Stimulated activated CD8-positive, alpha-beta memory T cell treated with anti-CD3 and anti-CD28 coated beads, Interleukin-4, amount 100 ng/mL, for 48 hours (primary cell): ENCODE measurements at regions not wholly inside any gene's neighbourhood (a gene's known extent, or its start where the extent isn't known, plus 50 kb on each side); places are given as distances from the start of the nearest gene placed in this dataset.
"Not testable (repeated sequence)": the region's sequence is repeated elsewhere in the genome, so short reads cannot be mapped to it uniquely, and the experiment has no call there.

Source experiments
- DNase-seq: peaks from one replicate; pipeline ENCODE4 v3.0.0-alpha.2; 2020

DNA sequence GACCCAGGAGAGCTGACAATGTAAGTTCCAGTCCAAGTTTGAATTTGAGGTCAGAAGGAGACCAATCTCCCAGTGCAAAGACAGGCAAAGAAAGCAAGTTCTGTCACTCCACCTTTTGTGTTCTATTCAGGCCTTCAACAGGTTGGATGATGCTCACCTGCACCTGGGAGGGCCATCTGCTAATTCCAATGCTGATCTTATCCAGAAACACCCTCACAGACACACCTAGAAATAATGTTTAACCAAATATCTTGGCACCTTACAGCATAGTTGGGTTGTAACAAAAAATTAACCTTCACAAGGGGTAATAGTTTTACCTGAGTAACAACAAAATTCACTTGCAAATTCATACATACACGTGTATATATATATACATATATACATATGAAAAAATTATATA lies 190.8 kb downstream of the DIRAS2 start:
- DNase-seq: no peak

DNA sequence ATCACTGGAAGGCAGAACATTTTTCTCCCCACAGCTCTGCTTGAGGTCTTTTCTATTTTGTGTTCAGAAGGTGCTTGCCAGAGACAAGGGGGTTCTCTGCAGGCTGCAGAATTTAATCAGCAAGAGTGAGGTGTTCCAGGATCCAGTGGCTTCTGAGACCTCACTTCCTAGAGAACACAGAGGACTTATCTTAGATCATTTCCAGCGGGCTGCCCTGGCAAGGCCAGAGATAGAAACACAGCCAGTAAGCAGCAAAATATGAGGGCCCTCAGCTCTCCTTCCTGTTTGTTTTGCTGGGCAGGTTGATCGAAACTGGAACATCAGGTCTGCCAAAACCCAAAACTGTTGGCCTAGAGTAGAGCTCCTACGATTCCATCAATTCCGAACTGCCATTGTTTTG lies 187.3 kb downstream of the DIRAS2 start:
- DNase-seq: no peak

DNA sequence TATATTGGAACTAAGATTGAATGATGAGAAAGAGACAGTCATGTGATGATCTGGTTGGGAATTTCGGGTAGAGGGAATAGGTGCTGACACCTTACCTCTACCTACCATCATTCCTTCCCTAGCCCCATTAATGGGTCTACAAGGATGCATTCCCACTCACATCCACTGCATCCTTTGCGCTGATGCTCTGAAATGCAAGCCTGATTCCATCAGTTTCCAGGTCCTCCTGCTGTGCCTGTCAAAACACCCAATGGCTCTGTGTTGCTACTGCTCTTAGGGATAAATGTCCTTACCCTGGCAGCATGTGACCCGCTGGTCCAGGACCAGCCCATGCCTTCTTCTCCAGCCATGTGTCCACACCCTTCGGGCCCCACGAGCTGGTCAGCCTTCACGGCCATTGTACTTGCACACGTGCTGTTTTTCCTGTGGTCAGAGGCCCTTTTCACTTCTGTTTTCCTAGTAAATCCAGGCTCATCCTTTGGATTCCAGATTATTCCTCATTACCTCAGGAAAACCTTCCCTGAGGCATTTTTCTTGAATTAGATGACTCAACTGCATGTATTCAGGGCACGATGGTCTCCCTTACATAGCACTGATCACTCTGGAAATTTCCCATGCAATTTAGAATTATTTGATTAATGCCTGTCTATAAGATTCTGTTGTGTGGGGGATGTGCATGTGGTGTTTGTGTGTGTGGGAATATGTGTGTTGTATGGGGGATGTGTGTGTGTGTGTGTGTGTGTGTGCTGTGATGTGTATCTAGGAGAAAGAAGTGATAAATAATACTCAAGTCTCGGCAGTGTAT lies 185.0 kb downstream of the DIRAS2 start:
- DNase-seq: no peak

DNA sequence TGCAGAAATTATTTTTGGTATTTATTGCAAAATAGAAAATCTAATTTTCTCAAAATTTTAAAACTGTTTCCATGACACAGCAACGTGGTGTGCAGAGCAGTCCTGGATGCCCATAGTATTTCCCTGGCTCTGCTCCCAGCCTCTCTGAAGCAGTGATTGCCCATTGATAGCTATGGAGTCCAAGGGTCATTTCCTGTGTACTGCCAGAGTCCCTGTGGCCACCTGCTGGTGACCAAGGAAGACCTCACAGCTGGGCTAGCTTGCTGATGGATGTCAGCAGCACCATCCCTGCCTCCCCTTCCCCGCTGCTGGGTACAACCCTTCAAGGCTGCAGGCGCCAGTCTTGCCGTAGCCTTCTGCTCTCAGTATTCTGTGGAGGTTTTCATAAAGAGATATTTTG lies 184.1 kb downstream of the DIRAS2 start:
- no peak for DNase-seq

DNA sequence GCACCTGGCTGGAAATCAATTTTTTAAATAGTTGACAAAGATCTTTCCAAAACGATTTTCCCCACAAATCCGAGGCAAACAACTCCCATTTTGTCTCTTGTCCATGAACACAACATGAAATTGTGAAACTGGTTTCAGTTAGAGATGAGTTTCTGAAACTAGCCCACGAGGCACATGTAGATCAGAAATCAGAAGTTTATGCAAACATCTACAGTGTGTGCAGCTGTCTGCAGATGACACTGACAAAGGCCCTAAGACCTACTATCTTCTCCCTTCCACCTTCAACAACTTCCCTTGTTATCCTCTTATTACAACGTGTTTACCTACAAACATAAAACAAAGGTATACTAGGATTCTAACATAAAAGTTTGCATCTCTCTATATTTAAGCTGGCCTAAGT lies 183.3 kb downstream of the DIRAS2 start:
- DNase-seq: no peak

DNA sequence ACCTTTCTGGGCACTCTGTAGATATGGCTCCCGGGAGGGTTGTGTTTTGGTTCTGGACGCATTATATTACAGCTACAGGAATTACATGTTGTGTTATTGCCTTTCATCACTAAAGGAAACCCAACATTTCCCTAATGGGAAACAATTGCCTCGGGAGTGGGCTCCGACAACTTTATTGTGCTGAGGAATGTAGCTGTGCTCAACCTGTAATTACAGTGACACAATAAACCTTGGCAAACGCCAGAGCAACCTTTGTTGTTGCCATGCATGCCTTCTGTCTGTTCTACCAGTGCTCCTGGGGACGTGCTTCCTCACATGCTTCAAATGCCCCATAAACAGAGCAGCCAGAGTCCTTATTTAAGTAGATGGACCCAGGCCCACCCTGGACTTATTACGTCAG lies 182.4 kb downstream of the DIRAS2 start:
- DNase-seq: no peak

DNA sequence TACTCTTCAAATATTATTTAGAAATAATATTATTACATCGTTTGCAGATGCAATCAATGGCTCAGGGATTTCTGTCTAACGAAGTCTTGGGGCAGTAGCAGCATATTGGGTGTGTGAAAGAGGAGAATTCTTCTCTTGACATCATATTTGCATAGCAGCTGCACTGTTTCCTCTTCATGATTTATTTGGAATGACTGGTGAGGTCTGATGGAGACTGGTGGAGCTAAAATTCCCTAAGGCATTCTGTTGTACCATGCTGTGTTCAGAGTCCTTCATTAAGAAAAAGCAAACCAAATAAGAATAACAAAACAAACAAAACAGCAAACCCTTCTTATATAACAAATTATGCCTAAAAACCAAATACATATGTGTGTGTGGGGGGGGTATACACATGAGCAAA lies 177.6 kb downstream of the DIRAS2 start:
- no peak for DNase-seq

DNA sequence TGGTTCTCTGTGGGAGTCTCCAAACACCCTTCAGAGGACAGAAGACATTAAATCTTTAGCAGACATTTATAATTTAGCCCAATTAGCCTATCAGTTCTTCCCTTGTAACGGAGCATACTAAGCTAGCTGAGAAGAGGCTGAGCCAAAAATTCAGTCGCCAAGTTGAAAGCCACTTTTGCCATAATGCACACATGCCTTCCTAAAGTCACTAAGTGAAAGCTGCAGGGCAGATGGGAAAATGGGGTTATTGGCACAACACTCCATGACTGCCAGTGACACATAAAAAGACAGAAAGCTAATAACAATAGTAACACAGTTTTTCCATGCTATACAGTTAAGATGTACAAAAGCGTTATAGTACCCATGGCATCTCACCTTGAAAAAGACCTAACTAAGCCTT lies 176.2 kb downstream of the DIRAS2 start:
- DNase-seq: no peak

DNA sequence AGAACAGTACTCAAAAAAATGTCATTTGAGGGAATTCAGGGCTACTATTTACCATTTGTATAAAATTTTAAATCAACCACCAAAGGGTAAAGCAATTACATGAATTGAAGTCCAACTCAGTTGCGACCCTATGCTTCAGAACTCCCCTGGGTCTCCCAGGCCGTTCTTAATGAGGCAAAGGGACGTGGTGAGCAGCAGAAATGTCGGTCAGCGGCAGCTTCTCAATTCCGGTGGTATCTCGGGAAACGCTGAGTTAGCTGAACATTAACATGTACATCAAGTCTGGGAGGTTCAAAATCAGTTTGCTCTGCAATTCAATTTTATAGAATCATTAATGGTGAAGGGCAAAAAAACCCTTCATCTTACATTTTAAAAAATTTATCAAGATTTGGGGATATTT lies 173.2 kb downstream of the DIRAS2 start:
- no peak for DNase-seq

DNA sequence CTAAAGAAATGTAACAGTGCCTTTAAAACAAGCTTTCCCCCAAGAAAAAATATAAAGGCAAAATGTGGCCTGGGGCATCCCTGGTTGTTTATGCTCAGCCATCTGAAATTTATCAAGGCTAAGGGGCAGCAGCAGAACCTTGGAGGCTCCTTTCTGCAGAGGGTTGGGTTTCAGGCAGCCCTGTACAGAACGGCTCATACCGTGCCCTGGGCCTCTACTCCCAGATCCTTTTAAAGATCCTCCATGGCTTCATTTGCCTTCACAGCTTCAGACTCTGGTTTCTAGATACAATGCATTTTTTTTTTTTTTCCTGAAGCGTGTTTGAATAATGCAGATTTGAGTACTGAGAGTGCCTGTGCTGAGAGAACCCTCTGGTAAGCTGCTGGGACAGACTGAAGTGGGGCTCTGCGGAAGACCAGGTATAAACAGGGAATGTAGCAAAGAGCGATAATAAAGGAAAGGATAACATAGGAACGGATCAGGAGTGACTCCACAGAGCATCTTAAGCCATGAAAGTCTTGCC lies 172.7 kb downstream of the DIRAS2 start:
- no peak for DNase-seq

DNA sequence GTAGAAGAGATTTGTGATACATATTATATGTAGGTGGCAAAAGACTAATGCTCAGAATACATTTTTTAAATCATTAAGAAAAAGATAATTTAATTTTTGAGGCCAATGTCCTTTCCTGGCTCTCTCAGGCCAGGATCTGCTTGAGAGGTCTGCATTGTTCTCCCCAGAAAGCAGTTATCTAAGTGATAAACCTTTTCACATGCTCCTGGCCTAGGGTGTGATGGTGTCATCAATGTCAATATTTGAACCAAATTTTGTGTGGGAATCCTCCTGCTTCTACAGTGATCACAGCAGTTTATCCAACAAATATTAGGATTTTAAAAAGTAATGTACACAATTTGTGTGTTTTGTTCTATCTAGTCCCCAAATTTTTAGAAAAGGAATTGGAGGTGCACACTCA lies 166.6 kb downstream of the DIRAS2 start:
- no peak for DNase-seq

DNA sequence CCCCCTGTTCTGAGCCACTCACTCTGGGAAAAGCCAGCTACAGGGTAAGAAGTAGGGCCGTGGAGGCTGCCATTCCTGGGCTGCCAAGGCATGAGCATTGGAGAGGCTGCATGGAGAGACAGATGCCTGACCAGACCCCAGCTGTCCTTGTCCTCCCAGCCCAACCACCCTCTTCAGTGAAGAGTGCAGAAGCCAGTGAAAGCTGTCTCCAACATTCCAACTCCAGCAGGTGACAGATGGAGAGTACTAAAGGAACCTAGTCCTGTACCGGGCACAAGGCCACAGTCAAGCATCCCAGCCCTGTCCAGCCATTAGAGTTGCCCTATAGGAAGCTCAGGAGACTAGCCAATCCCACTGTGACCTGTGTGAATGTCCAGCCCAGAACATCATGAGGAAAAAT lies 165.1 kb downstream of the DIRAS2 start:
- no peak for DNase-seq

DNA sequence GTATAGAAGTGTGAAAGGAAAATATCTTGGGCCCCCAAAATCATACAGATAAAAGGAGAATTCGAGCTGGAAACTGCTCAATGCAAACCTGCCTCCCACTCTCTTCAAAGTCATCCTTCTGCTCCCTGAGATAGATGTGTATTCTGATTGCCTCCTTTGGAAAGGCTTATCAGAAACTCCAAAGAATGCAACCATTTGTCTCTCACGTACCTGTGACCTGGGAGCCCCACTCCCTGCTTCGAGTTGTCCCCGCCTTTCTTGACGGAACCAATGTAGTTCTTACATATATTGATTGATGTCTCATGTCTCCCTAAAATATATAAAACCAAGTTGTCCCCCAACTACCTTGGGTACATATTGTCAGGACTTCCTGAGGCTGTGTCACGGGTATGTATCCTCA lies 163.8 kb downstream of the DIRAS2 start:
- no peak for DNase-seq

DNA sequence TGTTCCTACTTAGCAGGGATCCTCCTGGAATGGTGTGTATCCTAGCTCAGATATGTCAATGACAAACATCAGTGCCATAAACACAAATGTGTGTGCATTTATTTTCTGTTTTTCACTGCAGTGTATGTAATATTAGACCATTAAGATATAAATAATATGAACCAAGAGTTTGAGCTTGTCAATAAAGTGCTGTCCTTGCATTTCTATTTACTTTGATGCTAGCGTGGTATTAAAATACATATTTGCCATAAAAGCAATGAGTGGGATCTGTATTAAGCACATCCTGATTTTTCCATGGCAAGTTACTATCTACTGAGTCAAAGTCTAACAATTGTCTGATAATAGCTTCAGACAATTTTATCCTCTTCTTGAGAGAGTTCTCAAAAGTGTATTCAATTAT lies 157.6 kb downstream of the DIRAS2 start:
- DNase-seq: no peak

DNA sequence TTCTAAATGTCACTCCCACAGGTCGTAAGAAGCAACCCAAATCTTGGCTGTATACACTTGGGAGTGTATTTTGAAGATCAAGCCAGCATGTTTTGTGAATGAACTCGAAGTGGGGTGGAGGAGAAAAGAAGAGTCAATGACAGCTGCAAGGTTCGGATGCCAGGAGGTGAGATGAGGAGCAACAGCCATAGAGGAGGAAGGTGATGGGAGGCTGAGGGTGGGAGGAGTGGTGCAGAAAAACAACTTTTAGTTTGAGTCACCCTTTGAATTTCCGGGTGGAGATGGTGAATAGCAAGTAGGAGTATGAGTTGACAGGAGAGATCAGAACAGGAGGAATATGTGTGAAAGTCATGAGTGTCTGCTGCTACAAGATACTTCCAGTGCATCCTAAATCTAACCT lies 153.6 kb downstream of the DIRAS2 start:
- no peak for DNase-seq

DNA sequence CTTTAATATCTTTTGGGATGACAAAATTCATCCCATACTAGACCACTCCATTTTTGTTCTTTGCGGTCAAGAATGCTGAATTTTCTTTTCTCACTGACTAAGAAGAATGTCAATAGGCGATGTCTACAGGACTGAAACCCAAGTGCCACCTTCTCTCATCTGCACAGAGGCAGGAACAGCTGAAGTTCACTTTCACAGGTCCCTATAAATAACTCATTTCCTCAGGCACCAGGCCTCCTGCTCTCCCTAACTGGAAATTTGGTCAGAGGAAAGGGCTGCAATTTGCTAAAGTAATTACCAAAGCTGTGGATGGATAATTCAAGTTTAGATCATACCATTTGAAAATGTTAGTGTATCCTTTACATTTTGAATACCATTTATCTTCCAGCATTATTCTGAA lies 142.9 kb downstream of the DIRAS2 start:
- no peak for DNase-seq

DNA sequence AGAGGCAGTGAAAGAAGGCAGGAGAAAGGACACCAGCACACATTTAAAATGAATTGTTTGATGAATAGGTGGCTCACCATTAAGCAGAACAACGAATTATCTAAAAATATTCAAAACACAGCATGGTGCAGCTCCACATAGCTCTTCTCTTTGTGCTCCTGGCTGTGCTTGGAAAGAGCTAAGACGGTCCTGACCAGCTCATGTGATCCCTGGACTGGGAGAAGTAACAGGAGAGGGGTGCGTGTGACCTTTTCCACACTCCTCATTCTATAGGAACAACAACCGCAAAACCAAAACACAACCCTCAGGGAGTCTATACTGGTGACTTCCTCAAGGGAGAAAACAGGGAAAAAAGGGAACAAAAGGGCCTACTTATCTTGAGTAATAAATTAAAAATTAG lies 140.5 kb downstream of the DIRAS2 start:
- no peak for DNase-seq

DNA sequence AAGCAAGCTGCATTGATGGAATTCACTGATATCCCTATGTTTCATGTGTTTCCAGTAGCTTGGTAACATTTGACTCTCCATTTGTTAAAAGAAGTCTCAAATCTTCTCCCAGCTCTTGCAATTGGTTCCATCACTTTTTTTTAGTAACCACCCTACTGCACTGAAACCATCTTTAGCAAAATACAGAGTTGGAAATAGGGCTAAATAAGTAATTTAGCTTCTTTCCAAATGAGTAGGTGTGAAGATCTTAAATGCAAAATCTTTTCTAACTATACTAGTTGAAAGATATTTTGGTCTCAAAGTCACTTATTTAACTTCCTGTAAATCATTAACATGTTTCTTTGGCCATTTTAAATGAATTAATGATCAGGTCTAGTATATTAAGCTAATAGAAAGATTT lies 138.1 kb downstream of the DIRAS2 start:
- DNase-seq: no peak

DNA sequence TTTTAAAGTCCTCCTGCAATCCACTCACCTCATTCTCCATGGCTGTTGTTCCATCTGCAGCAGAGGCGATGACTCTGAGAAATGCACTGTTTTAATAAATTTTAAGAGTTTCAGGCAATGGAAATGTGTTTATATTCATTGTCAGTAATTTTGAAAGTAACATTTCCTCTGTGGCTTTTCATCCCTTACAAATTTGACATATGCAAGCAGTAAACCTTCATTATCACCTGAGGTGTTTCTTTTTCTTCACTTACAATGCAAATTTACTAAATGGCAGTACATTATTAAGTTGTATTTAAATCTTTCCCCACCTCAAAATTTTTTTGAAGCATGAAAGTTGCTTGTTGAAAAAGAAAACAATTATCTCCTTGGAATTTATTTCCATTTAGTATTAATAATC lies 136.9 kb downstream of the DIRAS2 start:
- DNase-seq: no peak

DNA sequence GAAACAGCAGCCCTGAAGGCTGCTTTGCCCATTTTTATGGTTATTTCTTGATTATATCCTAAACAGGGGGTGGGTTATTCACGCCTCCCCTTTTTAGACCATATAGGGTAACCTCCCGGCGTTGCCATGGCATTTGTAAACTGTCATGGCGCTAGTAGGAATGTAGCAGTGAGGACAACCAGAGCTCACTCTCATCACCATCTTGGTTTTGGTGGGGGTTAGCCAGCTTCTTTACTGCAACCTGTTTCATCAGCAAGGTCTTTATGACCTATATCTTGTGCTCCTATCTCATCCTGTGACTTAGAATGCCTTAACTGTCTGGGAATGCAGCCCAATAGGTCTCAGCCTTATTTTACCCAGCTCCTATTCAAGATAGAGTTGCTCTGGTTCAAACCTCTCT lies 136.2 kb downstream of the DIRAS2 start:
- DNase-seq: not testable (repeated sequence)

DNA sequence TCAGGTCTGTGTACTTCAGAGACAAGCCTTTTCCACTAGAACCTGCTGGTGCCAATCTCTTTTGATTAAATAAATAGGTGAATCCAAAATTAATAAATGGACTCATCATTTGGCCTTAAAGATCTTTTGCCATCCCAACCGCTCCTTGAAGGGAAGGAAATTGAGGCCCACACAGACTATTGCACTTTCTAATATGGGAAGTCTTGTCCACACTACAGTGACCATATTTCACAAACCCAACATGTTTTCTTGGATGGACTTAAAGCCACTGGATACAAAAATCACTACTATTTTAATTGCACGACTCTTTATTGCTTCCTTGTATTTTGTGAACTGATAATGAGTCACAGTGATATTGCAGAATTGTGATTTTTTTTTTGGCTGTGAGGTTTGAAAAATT lies 135.0 kb downstream of the DIRAS2 start:
- no peak for DNase-seq

DNA sequence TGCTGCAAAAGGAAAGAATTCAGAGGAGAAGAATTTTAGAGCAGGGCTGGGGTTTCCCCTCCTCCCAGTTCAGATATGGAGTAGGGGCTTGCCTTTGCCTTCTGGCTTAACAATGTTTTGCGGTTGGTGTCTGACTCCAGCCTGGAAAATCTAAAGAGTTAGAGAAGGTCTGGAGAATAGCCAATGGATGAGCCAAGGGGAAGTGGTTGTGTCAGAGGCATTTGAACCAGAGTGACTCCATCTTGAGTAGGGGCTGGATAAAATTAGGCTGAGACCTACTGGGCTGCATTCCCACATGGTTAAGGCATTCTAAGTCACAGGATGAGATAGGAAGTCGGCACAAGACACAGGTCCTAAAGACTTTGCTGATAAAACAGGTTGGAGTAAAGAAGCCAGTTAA lies 133.7 kb downstream of the DIRAS2 start:
- DNase-seq: no peak

DNA sequence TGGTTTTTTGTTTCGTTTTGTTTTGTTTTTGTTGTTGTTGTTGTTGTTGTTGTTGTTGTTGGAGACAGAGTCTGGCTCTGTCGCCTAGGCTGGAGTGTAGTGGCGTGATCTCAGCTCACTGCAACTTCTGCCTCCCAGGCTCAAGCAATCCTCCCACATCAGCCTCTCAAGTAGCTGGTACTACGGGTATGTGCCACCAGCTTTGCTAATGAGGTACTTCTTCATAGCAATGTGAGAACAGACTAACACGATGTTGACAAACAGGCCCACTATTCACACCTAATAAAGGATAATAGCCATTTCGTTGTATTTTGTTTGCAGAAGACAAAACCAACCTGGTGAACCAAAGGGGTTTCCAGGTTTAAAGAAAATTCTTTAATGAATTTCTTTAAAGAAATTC lies 130.9 kb downstream of the DIRAS2 start:
- no peak for DNase-seq

DNA sequence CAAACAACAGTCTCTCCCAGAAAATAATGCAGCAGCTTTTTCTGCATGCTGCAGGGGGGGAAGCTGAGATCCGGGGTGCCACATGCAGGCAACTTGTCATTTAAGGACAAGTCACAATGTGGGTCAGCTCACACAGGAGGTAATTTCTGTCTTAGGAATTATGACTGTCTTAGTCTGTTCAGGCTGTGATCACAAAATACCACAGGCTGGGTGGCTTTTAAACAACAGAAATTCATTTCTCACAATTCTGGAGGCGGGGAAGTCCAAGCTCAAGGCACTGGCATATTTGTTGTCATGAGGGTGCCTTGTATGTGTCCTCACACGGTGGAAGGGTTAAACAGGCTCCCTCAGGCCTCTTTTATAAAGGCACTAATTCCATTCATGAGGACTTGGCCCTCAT lies 127.7 kb downstream of the DIRAS2 start:
- DNase-seq: no peak

DNA sequence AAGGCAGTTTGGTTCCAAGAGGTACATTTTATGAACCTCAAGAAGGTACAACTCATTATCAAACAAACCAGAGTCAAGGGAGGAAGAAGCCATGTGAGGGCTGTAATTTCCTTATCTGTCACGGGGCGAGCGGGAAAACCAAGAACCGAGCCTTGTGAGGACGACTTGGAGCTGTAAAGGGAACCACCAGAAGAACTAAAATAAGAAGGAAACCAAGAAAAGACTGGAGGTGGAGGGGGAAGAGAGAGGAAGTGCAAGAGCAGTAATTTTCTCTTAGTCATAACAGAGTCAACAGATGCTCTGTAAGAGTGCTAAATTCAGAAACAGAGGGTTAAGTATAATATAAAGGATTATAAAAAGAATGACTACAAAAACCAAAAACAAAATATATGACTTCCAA lies 127.1 kb downstream of the DIRAS2 start:
- no peak for DNase-seq
